Astrocyte (in vitro differentiated cells and primary cell): ENCODE measurements at regions not wholly inside any gene's neighbourhood (a gene's known extent, or its start where the extent isn't known, plus 50 kb on each side); places are given as distances from the start of the nearest gene placed in this dataset.
"Not testable (repeated sequence)": the region's sequence is repeated elsewhere in the genome, so short reads cannot be mapped to it uniquely, and the experiment has no call there.

Experiments used
- DNase-seq: peaks from one replicate; pipeline ENCODE4 v3.0.0-alpha.2; 2010; ENCODE audit warnings: low read depth
- FAIRE-seq: peaks from 2 replicates; lab custom pipeline; 2011; peaks lifted over from hg19 to GRCh38; lab: Jason Lieb, UNC
- H2AFZ ChIP-seq: 2 replicates; pipeline ENCODE4 v1.6.0; 2012; ENCODE audit warnings: low read depth, low read length, inconsistent platforms
- H3K27ac ChIP-seq: 2 replicates; pipeline ENCODE4 v1.5.1; 2011; ENCODE audit warnings: low read depth, low read length, inconsistent platforms
- H3K27me3 ChIP-seq: 2 replicates; pipeline ENCODE4 v1.6.0; 2011; ENCODE audit warnings: low read length, inconsistent platforms; ENCODE audit not compliant: insufficient read depth
- H3K36me3 ChIP-seq: 2 replicates; pipeline ENCODE4 v1.5.1; 2011; ENCODE audit warnings: low read length, inconsistent platforms; ENCODE audit not compliant: insufficient read depth
- H3K4me1 ChIP-seq: 2 replicates; pipeline ENCODE4 v1.5.1; 2011; ENCODE audit warnings: low read length, inconsistent platforms; ENCODE audit not compliant: insufficient read depth
- H3K4me2 ChIP-seq: 2 replicates; pipeline ENCODE4 v1.6.0; 2012; ENCODE audit warnings: low read length, inconsistent platforms
- H3K4me3 ChIP-seq: 2 replicates; pipeline ENCODE4 v1.5.1; 2011; ENCODE audit warnings: low read depth, mild to moderate bottlenecking, low read length, inconsistent platforms; ENCODE audit not compliant: insufficient read depth
- H3K79me2 ChIP-seq: 2 replicates; pipeline ENCODE4 v1.6.0; 2012; ENCODE audit warnings: mild to moderate bottlenecking, low read length, inconsistent platforms; ENCODE audit not compliant: insufficient read depth
- H3K9ac ChIP-seq: 2 replicates; pipeline ENCODE4 v1.6.0; 2012; ENCODE audit warnings: mild to moderate bottlenecking, low read length, inconsistent platforms
- H3K9me3 ChIP-seq: 2 replicates; pipeline ENCODE4 v1.5.1; 2012; ENCODE audit warnings: low read depth, mild to moderate bottlenecking, low read length, inconsistent platforms; ENCODE audit not compliant: insufficient read depth
- H4K20me1 ChIP-seq: 2 replicates; pipeline ENCODE4 v1.6.0; 2012; ENCODE audit warnings: low read length, inconsistent platforms; ENCODE audit not compliant: insufficient read depth
- H3K27ac Mint-ChIP-seq: one replicate; pipeline ENCODE4 v1.8.0; 2021; ENCODE audit warnings: mild to moderate bottlenecking, mixed read lengths; ENCODE audit not compliant: unreplicated experiment
- H3K27me3 Mint-ChIP-seq: one replicate; pipeline ENCODE4 v1.8.0; 2021; ENCODE audit warnings: low read depth, mixed read lengths; ENCODE audit not compliant: unreplicated experiment
- H3K36me3 Mint-ChIP-seq: one replicate; pipeline ENCODE4 v1.8.0; 2021; ENCODE audit warnings: low read depth, mixed read lengths; ENCODE audit not compliant: unreplicated experiment
- H3K4me1 Mint-ChIP-seq: one replicate; pipeline ENCODE4 v1.8.0; 2021; ENCODE audit warnings: low read depth, mixed read lengths; ENCODE audit not compliant: unreplicated experiment
- H3K4me3 Mint-ChIP-seq: one replicate; pipeline ENCODE4 v1.8.0; 2021; ENCODE audit warnings: mild to moderate bottlenecking, moderate library complexity, mixed read lengths; ENCODE audit not compliant: unreplicated experiment
- H3K9me3 Mint-ChIP-seq: one replicate; pipeline ENCODE4 v1.8.0; 2021; ENCODE audit warnings: mild to moderate bottlenecking, mixed read lengths; ENCODE audit not compliant: unreplicated experiment
- EZH2 ChIP-seq: IDR thresholded peaks from 2 replicates; pipeline ENCODE4 v1.6.1; 2012; ENCODE audit warnings: mild to moderate bottlenecking, low read length, inconsistent platforms; ENCODE audit not compliant: insufficient read depth
- TF ChIP-seq, protein P1 (sequence below): IDR thresholded peaks from 2 replicates; pipeline ENCODE4 v1.5.1; 2011; ENCODE audit warnings: low read depth, mild to moderate bottlenecking, inconsistent platforms, low read length, moderate library complexity; ENCODE audit not compliant: insufficient read depth

DNA sequence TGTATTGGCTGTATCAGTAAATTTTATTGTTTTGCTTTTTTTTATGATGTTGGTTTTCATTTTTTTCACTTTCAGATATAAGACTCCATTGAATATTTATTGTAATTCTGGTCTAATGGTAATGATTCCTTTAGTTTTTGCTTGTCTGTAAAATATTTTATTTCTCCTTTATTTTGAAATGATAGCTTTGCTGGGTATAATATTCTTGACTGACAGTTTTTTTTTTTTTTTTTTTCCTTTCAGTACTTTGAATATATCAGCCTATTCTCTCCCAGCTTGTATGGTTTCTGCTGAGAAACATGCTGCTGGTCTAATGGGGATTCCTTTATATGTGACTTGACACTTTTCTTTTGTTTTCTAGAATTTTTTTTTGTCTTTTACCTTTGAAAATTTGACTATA is 195.1 kb upstream of the SLC38A2 start:
- Histone ChIP-seq H3K4me2 (no peak overlapping the region), H2AFZ (no peak overlapping the region), H3K4me1 (peaks cover 2% of the 10 kb centered on the region), H3K4me3 (no peak overlapping the region), H4K20me1 (no peaks in the 10 kb centered on the region), H3K79me2 (no peaks in the 10 kb centered on the region), H3K27ac (no peak overlapping the region), H3K36me3 (no peaks in the 10 kb centered on the region), H3K27me3 (no peaks in the 10 kb centered on the region), H3K9ac (no peak overlapping the region), H3K9me3 (peaks cover 5% of the 10 kb centered on the region)
- FAIRE-seq (no peak), DNase-seq (no peak)
- TF ChIP-seq, protein P1, sequence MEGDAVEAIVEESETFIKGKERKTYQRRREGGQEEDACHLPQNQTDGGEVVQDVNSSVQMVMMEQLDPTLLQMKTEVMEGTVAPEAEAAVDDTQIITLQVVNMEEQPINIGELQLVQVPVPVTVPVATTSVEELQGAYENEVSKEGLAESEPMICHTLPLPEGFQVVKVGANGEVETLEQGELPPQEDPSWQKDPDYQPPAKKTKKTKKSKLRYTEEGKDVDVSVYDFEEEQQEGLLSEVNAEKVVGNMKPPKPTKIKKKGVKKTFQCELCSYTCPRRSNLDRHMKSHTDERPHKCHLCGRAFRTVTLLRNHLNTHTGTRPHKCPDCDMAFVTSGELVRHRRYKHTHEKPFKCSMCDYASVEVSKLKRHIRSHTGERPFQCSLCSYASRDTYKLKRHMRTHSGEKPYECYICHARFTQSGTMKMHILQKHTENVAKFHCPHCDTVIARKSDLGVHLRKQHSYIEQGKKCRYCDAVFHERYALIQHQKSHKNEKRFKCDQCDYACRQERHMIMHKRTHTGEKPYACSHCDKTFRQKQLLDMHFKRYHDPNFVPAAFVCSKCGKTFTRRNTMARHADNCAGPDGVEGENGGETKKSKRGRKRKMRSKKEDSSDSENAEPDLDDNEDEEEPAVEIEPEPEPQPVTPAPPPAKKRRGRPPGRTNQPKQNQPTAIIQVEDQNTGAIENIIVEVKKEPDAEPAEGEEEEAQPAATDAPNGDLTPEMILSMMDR: no peak
- no peak for TF ChIP-seq EZH2
- Mint-ChIP-seq H3K27me3 (no peaks in the 10 kb centered on the region), H3K4me1 (peaks cover 4% of the 10 kb centered on the region), H3K36me3 (peaks cover 3% of the 10 kb centered on the region), H3K4me3 (no peak overlapping the region), H3K9me3 (peaks cover 28% of the 10 kb centered on the region), H3K27ac (no peak overlapping the region)

GRCh38 chr12:46562625-46563225 is 190.2 kb upstream of the SLC38A2 start:
- Histone ChIP-seq H3K9ac (peak overlapping the region; percentile 55), H3K27ac (peak overlapping the region; percentile 77)

DNA sequence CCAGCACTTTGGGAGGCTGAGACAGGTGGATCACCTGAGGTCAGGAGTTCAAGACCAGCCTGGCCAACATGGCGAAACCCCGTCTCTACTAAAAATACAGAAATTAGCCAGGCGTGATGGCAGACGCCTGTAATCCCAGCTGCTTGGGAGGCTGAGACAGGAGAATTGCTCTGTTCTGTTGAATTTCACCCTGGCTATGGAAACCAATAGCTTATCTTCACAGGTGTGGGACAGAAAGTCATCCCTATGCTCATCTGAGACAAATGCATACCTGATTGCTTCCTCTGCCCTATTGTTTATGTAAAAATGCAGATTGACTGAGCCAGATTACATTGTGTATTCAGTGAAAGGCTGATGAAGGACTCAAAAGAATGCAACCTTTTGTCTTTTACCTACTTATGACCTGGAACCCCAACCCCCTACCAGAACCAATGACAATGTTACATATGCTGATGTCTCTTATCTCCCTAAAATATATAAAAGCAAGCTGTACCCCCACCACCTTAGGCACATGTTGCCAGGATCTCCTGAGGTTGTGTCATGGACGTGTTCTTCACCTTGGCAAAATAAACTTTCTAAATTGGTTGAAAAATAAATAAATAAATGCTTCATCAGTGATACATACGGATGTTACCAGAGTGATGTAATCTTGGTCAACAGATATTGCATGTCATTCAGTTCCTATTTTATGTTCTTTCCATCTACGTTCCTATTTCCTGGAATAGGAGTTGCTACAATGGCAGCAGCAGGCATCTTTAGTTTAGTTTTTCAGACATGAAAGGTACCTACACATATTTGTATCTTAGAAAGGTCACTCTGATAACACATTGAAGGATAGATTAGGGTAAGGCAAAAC is 189.4 kb upstream of the SLC38A2 start:
- H3K4me1 Mint-ChIP-seq: peaks cover 13% of the 10 kb centered on the region
- H3K9me3 ChIP-seq, H4K20me1 ChIP-seq, H3K27me3 Mint-ChIP-seq, H3K27ac Mint-ChIP-seq, H3K79me2 ChIP-seq, FAIRE-seq, H3K36me3 ChIP-seq, H3K9me3 Mint-ChIP-seq, H3K36me3 Mint-ChIP-seq, H2AFZ ChIP-seq, H3K27me3 ChIP-seq, H3K4me3 Mint-ChIP-seq: not testable (repeated sequence)
- peak; percentile 37 for DNase-seq
- H3K4me3 ChIP-seq: peak overlapping the region; percentile 7
- H3K4me2 ChIP-seq: peak overlapping the region; percentile 48
- H3K9ac ChIP-seq: peak overlapping the region; percentile 55
- peak overlapping the region; percentile 77 for H3K27ac ChIP-seq
- H3K4me1 ChIP-seq: peaks cover 18% of the 10 kb centered on the region

More at GRCh38 chr12:46562625-46563225, 190.2 kb upstream of the SLC38A2 start:
- Histone ChIP-seq H3K4me1 (peaks cover 10% of the 10 kb centered on the region), H4K20me1 (no peaks in the 10 kb centered on the region), H3K9me3 (no peaks in the 10 kb centered on the region), H3K36me3 (no peaks in the 10 kb centered on the region), H3K4me3 (peak overlapping the region; percentile 7), H2AFZ (no peak overlapping the region), H3K79me2 (no peaks in the 10 kb centered on the region), H3K4me2 (peak overlapping the region; percentile 48), H3K27me3 (no peaks in the 10 kb centered on the region)
- Mint-ChIP-seq H3K4me1 (peaks cover 10% of the 10 kb centered on the region), H3K4me3 (no peak overlapping the region), H3K27me3 (no peaks in the 10 kb centered on the region), H3K27ac (peak overlapping the region; percentile 26), H3K9me3 (peaks cover 13% of the 10 kb centered on the region), H3K36me3 (no peaks in the 10 kb centered on the region)
- DNase-seq (peak; percentile 95), FAIRE-seq (peak; percentile 93)
- TF ChIP-seq, protein P1: no peak
- no peak for TF ChIP-seq EZH2
